Stimulated activated naive CD4-positive, alpha-beta T cell (primary cell): ENCODE measurements at regions not wholly inside any gene's neighbourhood (a gene's known extent, or its start where the extent isn't known, plus 50 kb on each side); places are given as distances from the start of the nearest gene placed in this dataset.

Experiments used
- DNase-seq, 6 experiments: peaks; one replicate each; lab custom pipeline; 2025; lab: John Stamatoyannopoulos, UW

GRCh38 chr6:149149653-149150052 is 167.9 kb upstream of the TAB2 start:
- DNase-seq, result no peak

- no peak for DNase-seq
These were observed 167.2 kb upstream of the TAB2 start for GRCh38 chr6:149150301-149150700.

- DNase-seq, result no peak
These were observed 166.6 kb upstream of the TAB2 start for GRCh38 chr6:149150801-149151398.

- no peak for DNase-seq
These were observed 165.0 kb upstream of the TAB2 start for GRCh38 chr6:149152521-149152920.

- no peak for DNase-seq
These were observed 164.4 kb upstream of the TAB2 start for GRCh38 chr6:149153100-149153499.

- no peak for DNase-seq
These were observed 163.8 kb upstream of the TAB2 start for GRCh38 chr6:149153693-149154092.

- no peak for DNase-seq
These were observed 163.2 kb upstream of the TAB2 start for GRCh38 chr6:149154261-149154821.

GRCh38 chr6:149157126-149157525 is 160.4 kb upstream of the TAB2 start:
- no peak for DNase-seq

GRCh38 chr6:149158076-149158475 is 159.4 kb upstream of the TAB2 start:
- no peak for DNase-seq

GRCh38 chr6:149160943-149161342 is 156.6 kb upstream of the TAB2 start:
- no peak for DNase-seq

- no peak for DNase-seq
These were observed 154.6 kb upstream of the TAB2 start for GRCh38 chr6:149162924-149163323.

- DNase-seq, result no peak
These were observed 153.2 kb upstream of the TAB2 start for GRCh38 chr6:149164199-149164750.

GRCh38 chr6:149166336-149166735 is 151.2 kb upstream of the TAB2 start:
- peak in 1 of 6 experiments; percentile 37 for DNase-seq

- DNase-seq, result peak in 1 of 6 experiments; percentile 37
These were observed 150.8 kb upstream of the TAB2 start for GRCh38 chr6:149166747-149167146.

- no peak for DNase-seq
These were observed 148.5 kb upstream of the TAB2 start for GRCh38 chr6:149168968-149169367.

GRCh38 chr6:149169761-149170511 is 147.6 kb upstream of the TAB2 start:
- no peak for DNase-seq

- no peak for DNase-seq
These were observed 146.7 kb upstream of the TAB2 start for GRCh38 chr6:149170564-149171452.

- DNase-seq, result no peak
These were observed 144.3 kb upstream of the TAB2 start for GRCh38 chr6:149173222-149173621.

GRCh38 chr6:149174962-149175361 is 142.6 kb upstream of the TAB2 start:
- no peak for DNase-seq

- DNase-seq, result no peak
These were observed 140.4 kb upstream of the TAB2 start for GRCh38 chr6:149176971-149177667.

- no peak for DNase-seq
These were observed 138.1 kb upstream of the TAB2 start for GRCh38 chr6:149179431-149179830.
